ENCODE measurements at regions not wholly inside any gene's neighbourhood (a gene's known extent, or its start where the extent isn't known, plus 50 kb on each side); places are given as distances from the start of the nearest gene placed in this dataset.

DNA sequence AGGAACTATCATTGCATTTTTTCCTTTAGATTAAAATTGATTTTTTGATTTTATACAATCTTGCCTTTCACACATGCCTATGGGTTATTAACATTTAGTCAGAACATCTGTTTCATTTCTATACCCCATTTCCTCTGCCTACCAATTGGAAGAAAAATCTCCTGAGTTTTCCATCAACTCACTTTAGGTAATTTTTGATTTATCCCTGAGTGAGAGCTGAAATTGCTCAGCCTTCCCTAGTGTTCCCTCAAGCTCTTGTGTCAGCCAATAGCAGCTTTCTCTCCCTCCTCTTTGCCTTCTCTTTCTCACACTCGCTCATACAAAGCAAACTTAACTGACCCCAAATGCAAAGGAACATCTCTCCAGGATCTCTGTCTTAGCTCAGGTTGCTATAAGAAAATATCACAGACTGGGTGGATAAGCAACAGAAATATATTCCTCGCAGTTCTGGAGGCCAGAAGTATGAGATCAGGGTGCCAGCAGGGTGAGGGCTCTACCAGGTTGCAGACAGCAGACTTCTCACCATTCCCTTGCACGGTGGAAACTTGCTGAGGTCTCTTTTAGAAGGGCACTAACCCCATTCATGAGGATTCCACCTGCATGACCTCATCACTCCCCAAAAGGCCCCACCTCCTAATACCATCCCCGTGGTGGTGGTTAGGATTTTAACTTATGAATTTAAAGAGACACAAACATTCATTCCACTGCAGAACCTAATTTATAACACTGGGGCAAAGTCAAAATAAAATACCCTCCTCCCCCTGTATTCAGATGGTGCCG, 224.2 kb upstream of the SFSWAP start:
- H3K27ac Mint-ChIP-seq: no peak overlapping the region
- Histone ChIP-seq H3K9me3 (ENCODE audit: low read depth) (no peaks in the 10 kb centered on the region), H3K27me3 (no peaks in the 10 kb centered on the region), H3K36me3 (no peaks in the 10 kb centered on the region), H3K4me2 (no peak overlapping the region), H4K20me1 (ENCODE audit: low read depth) (no peaks in the 10 kb centered on the region), H3F3A (ENCODE audit: low read depth) (no peaks in the 10 kb centered on the region), H3K4me1 (no peaks in the 10 kb centered on the region), H3K79me2 (ENCODE audit: low read depth) (no peaks in the 10 kb centered on the region), H3K9ac (no peak overlapping the region), H3K27ac (no peak overlapping the region), H2AFZ (replicated peaks) (no peak overlapping the region), H3K4me3 (no peak overlapping the region)
- no peaks in the 10 kb centered on the region for H3K36me3 Mint-ChIP-seq
- peaks cover 6% of the 10 kb centered on the region for H3K27me3 Mint-ChIP-seq (ENCODE audit: insufficient read depth, low read depth)
- no peaks in the 10 kb centered on the region for H3K4me1 Mint-ChIP-seq
- no peak overlapping the region for H3K4me3 Mint-ChIP-seq
- no peak for TF ChIP-seq EZH2phosphoT487 (IDR thresholded peaks at IDR 0.05)
- no peak for TF ChIP-seq EZH2 (IDR thresholded peaks at IDR 0.05)
- TF ChIP-seq, protein P1, sequence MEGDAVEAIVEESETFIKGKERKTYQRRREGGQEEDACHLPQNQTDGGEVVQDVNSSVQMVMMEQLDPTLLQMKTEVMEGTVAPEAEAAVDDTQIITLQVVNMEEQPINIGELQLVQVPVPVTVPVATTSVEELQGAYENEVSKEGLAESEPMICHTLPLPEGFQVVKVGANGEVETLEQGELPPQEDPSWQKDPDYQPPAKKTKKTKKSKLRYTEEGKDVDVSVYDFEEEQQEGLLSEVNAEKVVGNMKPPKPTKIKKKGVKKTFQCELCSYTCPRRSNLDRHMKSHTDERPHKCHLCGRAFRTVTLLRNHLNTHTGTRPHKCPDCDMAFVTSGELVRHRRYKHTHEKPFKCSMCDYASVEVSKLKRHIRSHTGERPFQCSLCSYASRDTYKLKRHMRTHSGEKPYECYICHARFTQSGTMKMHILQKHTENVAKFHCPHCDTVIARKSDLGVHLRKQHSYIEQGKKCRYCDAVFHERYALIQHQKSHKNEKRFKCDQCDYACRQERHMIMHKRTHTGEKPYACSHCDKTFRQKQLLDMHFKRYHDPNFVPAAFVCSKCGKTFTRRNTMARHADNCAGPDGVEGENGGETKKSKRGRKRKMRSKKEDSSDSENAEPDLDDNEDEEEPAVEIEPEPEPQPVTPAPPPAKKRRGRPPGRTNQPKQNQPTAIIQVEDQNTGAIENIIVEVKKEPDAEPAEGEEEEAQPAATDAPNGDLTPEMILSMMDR (IDR thresholded peaks at IDR 0.05): no peak
- DNase-seq (ENCODE audit: low spot score): no peak
- no peaks in the 10 kb centered on the region for H3K9me3 Mint-ChIP-seq

DNA sequence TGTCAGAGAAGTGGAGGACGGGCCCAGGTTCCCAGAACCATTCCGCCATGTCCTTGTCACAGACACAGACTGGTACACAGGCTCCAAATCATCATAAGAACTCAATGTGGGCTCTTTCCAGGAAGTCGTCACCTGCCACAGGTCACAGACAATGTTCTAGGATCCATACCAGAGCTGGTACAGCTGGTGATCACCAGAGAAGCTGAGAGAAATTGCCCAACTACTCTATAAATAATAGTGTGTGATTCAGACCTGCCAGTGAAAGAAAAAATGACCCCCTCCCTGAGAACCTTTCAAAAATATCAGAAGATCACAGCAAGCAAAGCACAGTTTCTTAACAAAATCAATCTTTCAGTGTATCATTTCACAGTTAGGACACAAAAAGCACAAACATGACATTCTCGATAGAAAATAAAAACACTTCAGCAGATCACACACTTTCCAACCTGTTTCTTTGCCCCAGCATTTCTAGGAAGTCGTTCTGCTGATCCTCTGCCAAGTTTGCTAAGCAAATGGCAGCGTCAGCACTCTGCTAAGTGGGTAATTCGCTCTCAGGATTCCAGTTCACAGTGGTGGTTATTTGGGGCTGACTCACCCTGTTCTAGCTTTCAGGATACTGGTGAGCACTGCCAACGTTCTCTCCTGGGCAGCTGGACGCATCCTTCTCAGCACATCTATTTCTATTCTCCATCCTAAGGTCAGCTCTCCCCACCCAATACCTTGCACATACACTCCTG, 223.3 kb upstream of the SFSWAP start:
- Histone ChIP-seq H3K36me3 (no peaks in the 10 kb centered on the region), H3K9ac (no peak overlapping the region), H3K9me3 (ENCODE audit: low read depth) (no peaks in the 10 kb centered on the region), H2AFZ (replicated peaks) (no peak overlapping the region), H4K20me1 (ENCODE audit: low read depth) (no peaks in the 10 kb centered on the region), H3K27ac (no peak overlapping the region), H3F3A (ENCODE audit: low read depth) (no peaks in the 10 kb centered on the region), H3K4me3 (no peak overlapping the region), H3K4me1 (no peaks in the 10 kb centered on the region), H3K4me2 (no peak overlapping the region), H3K27me3 (no peaks in the 10 kb centered on the region), H3K79me2 (ENCODE audit: low read depth) (no peaks in the 10 kb centered on the region)
- no peaks in the 10 kb centered on the region for H3K4me1 Mint-ChIP-seq
- H3K27me3 Mint-ChIP-seq (ENCODE audit: insufficient read depth, low read depth): peaks cover 6% of the 10 kb centered on the region
- H3K9me3 Mint-ChIP-seq: no peaks in the 10 kb centered on the region
- H3K4me3 Mint-ChIP-seq: no peak overlapping the region
- H3K36me3 Mint-ChIP-seq: no peaks in the 10 kb centered on the region
- no peak for DNase-seq (ENCODE audit: low spot score)
- no peak for TF ChIP-seq EZH2phosphoT487 (IDR thresholded peaks at IDR 0.05)
- TF ChIP-seq EZH2 (IDR thresholded peaks at IDR 0.05): no peak
- TF ChIP-seq, protein P1 (IDR thresholded peaks at IDR 0.05): no peak
- peak overlapping the region; percentile 30 for H3K27ac Mint-ChIP-seq

DNA sequence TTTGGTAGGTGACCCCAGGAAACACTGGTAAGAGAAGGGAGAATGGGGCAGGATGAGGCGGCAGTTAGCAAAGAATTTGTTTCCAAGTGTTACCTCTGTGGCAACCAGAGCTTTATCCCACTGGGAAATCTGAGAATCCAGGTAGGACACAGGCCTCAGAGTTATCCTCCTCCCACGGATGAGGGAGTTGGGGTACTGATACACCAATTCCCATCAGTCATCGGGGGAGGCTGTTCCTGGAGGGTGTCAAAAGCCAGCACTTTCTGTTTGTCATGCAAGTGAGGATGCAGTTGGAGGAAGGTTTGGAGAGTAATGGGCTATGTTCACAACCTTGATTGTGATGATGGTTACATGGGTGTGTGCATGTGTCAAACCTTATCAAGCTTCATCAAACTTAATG, 221.2 kb upstream of the SFSWAP start:
- H2AFZ ChIP-seq (replicated peaks): no peak overlapping the region
- H3K9me3 Mint-ChIP-seq: no peaks in the 10 kb centered on the region
- peaks cover 6% of the 10 kb centered on the region for H3K27me3 Mint-ChIP-seq (ENCODE audit: insufficient read depth, low read depth)
- no peak overlapping the region for H3K4me3 ChIP-seq
- H3K4me1 ChIP-seq: no peaks in the 10 kb centered on the region
- H4K20me1 ChIP-seq (ENCODE audit: low read depth): no peaks in the 10 kb centered on the region
- H3K27ac Mint-ChIP-seq: no peak overlapping the region
- no peak overlapping the region for H3K9ac ChIP-seq
- DNase-seq (ENCODE audit: low spot score): no peak
- TF ChIP-seq EZH2 (IDR thresholded peaks at IDR 0.05) (no peak), EZH2phosphoT487 (IDR thresholded peaks at IDR 0.05) (no peak)
- TF ChIP-seq, protein P1 (IDR thresholded peaks at IDR 0.05): no peak
- H3K27ac ChIP-seq: no peak overlapping the region
- H3K4me3 Mint-ChIP-seq: no peak overlapping the region
- no peaks in the 10 kb centered on the region for H3K4me1 Mint-ChIP-seq
- no peaks in the 10 kb centered on the region for H3K27me3 ChIP-seq
- no peaks in the 10 kb centered on the region for H3K79me2 ChIP-seq (ENCODE audit: low read depth)
- H3K4me2 ChIP-seq: no peak overlapping the region
- no peaks in the 10 kb centered on the region for H3K36me3 Mint-ChIP-seq
- H3K36me3 ChIP-seq: no peaks in the 10 kb centered on the region
- H3K9me3 ChIP-seq (ENCODE audit: low read depth): no peaks in the 10 kb centered on the region
- no peaks in the 10 kb centered on the region for H3F3A ChIP-seq (ENCODE audit: low read depth)
